ENCODE measurements at regions not wholly inside any gene's neighbourhood (a gene's known extent, or its start where the extent isn't known, plus 50 kb on each side); places are given as distances from the start of the nearest gene placed in this dataset.
"Not testable (repeated sequence)": the region's sequence is repeated elsewhere in the genome, so short reads cannot be mapped to it uniquely, and the experiment has no call there.

DNA sequence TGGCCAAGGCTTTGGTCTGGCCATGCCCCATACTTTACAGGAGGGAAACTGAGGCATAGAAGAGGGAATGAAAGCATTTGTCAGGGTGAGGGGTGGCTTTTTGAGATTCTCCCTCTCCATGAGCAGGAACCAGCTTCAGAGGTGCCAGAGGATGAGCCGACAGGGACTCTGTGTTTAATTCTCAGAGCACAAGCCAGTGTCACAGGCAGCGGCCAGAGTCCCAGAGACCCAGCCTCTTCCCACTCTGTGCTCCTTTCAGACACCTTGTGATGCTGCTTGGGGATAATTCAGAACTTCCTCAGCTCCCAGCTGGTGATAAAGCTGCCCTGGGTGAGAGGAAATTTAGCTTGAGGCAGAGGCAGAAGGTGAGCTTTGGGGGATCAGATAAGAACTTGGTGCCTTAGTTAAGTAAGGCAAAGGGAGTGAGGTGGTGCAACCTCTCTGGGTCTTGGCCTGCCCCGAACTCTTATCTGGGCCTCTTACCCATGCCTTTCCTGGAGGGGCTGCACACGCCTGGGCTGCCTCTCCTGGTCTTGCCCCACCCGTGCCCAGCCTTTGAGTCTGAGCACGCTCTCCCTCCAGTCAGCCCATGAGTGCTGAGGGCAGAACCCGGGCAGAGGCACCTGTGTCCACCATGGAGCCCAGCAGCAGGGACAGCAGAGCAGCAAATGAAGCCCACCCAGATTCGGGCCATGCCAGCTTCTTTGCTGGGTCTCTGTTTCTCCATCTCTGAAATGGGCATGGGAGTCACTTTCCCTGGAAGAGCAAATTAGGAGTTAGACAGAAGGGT lies 175.6 kb upstream of the C1orf174 start:
- H3K27ac ChIP-seq (ENCODE audit: low read depth in 2 of 2, low read length in 2 of 2): no peak overlapping the region
- H3K9me3 ChIP-seq (ENCODE audit: control insufficient read depth in 2 of 2, low read length in 2 of 2): no peaks in the 10 kb centered on the region
- no peak overlapping the region for H3K4me3 ChIP-seq (ENCODE audit: low read length in 2 of 2)
- no peak overlapping the region for H3K9ac ChIP-seq (ENCODE audit: low read depth in 1 of 2, low read length in 2 of 2)
- H3K36me3 ChIP-seq (ENCODE audit: control insufficient read depth in 2 of 2, insufficient read depth in 2 of 2, low read length in 2 of 2): no peaks in the 10 kb centered on the region
- no peaks in the 10 kb centered on the region for H3K4me1 ChIP-seq (ENCODE audit: control insufficient read depth in 2 of 2, insufficient read depth in 2 of 2, low read length in 2 of 2)
- no peaks in the 10 kb centered on the region for H3K27me3 ChIP-seq (ENCODE audit: control insufficient read depth in 2 of 2, insufficient read depth in 2 of 2, low read length in 2 of 2)

GRCh38 chr1:4076346-4076745 lies 176.3 kb upstream of the C1orf174 start:
- H3K4me1 ChIP-seq (ENCODE audit: control insufficient read depth in 2 of 2, insufficient read depth in 2 of 2, low read length in 2 of 2): no peaks in the 10 kb centered on the region
- no peaks in the 10 kb centered on the region for H3K36me3 ChIP-seq (ENCODE audit: control insufficient read depth in 2 of 2, insufficient read depth in 2 of 2, low read length in 2 of 2)
- H3K9me3 ChIP-seq (ENCODE audit: control insufficient read depth in 2 of 2, low read length in 2 of 2): no peaks in the 10 kb centered on the region
- no peak overlapping the region for H3K27ac ChIP-seq (ENCODE audit: low read depth in 2 of 2, low read length in 2 of 2)
- no peaks in the 10 kb centered on the region for H3K27me3 ChIP-seq (ENCODE audit: control insufficient read depth in 2 of 2, insufficient read depth in 2 of 2, low read length in 2 of 2)
- H3K9ac ChIP-seq (ENCODE audit: low read depth in 1 of 2, low read length in 2 of 2): no peak overlapping the region
- H3K4me3 ChIP-seq (ENCODE audit: low read length in 2 of 2): no peak overlapping the region

DNA sequence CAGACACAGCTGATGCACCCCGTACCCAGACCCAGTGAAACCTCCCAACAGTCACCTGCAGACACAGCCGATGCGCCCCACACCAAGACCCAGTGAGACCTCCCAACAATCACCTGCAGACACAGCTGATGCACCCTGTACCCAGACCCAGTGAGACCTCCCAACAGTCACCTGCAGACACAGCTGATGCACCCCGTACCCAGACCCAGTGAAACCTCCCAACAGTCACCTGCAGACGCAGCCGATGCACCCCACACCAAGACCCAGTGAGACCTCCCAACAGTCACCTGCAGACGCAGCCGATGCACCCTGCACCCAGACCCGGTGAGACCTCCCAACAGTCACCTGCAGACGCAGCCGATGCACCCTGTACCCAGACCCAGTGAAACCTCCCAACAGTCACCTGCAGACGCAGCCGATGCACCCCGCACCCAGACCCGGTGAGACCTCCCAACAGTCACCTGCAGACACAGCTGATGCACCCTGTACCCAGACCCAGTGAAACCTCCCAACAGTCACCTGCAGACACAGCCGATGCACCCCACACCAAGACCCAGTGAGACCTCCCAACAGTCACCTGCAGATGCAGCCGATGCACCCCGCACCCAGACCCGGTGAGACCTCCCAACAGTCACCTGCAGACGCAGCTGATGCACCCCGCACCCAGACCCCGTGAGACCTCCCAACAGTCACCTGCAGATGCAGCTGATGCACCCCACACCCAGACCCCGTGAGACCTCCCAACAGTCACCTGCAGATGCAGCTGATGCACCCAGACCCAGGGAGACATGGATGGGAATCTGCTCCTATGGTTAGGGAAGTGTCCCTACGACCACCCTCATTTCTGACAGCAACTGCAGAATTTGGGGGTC lies 178.3 kb upstream of the C1orf174 start:
- H3K36me3 ChIP-seq (ENCODE audit: control insufficient read depth in 2 of 2, insufficient read depth in 2 of 2, low read length in 2 of 2); H3K4me3 ChIP-seq (ENCODE audit: low read length in 2 of 2); H3K9me3 ChIP-seq (ENCODE audit: control insufficient read depth in 2 of 2, low read length in 2 of 2); H3K9ac ChIP-seq (ENCODE audit: low read depth in 1 of 2, low read length in 2 of 2); H3K4me1 ChIP-seq (ENCODE audit: control insufficient read depth in 2 of 2, insufficient read depth in 2 of 2, low read length in 2 of 2); H3K27me3 ChIP-seq (ENCODE audit: control insufficient read depth in 2 of 2, insufficient read depth in 2 of 2, low read length in 2 of 2); H3K27ac ChIP-seq (ENCODE audit: low read depth in 2 of 2, low read length in 2 of 2): not testable (repeated sequence)

DNA sequence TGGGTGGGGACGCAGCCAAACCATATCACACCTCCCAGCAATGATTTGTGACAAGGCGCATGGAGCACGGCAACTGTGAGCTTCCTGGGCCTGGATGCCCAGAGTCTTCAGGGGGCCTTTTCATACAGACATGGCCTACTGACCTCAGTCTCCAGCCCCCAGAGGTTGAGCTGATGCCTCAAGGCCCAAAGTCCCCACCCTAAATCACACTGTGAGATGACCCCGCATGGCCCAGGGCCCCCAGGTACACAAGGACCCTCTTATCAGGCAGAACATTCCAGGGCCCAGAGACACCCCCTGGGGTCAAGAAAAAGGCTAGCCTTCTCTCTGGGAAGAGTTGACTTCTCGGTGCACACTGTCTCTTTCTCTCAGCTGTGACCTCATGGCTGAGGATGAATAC lies 179.7 kb upstream of the C1orf174 start:
- Histone ChIP-seq H3K36me3 (ENCODE audit: control insufficient read depth in 2 of 2, insufficient read depth in 2 of 2, low read length in 2 of 2) (no peaks in the 10 kb centered on the region), H3K27me3 (ENCODE audit: control insufficient read depth in 2 of 2, insufficient read depth in 2 of 2, low read length in 2 of 2) (no peaks in the 10 kb centered on the region), H3K4me3 (ENCODE audit: low read length in 2 of 2) (no peak overlapping the region), H3K9ac (ENCODE audit: low read depth in 1 of 2, low read length in 2 of 2) (no peak overlapping the region), H3K9me3 (ENCODE audit: control insufficient read depth in 2 of 2, low read length in 2 of 2) (no peaks in the 10 kb centered on the region), H3K4me1 (ENCODE audit: control insufficient read depth in 2 of 2, insufficient read depth in 2 of 2, low read length in 2 of 2) (no peaks in the 10 kb centered on the region), H3K27ac (ENCODE audit: low read depth in 2 of 2, low read length in 2 of 2) (no peak overlapping the region)

GRCh38 chr1:4081806-4082711 lies 182.0 kb upstream of the C1orf174 start:
- H3K27me3 ChIP-seq (ENCODE audit: control insufficient read depth in 2 of 2, insufficient read depth in 2 of 2, low read length in 2 of 2): no peaks in the 10 kb centered on the region
- H3K4me1 ChIP-seq (ENCODE audit: control insufficient read depth in 2 of 2, insufficient read depth in 2 of 2, low read length in 2 of 2): no peaks in the 10 kb centered on the region
- H3K9ac ChIP-seq (ENCODE audit: low read depth in 1 of 2, low read length in 2 of 2): no peak overlapping the region
- H3K27ac ChIP-seq (ENCODE audit: low read depth in 2 of 2, low read length in 2 of 2): no peak overlapping the region
- H3K36me3 ChIP-seq (ENCODE audit: control insufficient read depth in 2 of 2, insufficient read depth in 2 of 2, low read length in 2 of 2): no peaks in the 10 kb centered on the region
- no peaks in the 10 kb centered on the region for H3K9me3 ChIP-seq (ENCODE audit: control insufficient read depth in 2 of 2, low read length in 2 of 2)
- H3K4me3 ChIP-seq (ENCODE audit: low read length in 2 of 2): no peak overlapping the region

DNA sequence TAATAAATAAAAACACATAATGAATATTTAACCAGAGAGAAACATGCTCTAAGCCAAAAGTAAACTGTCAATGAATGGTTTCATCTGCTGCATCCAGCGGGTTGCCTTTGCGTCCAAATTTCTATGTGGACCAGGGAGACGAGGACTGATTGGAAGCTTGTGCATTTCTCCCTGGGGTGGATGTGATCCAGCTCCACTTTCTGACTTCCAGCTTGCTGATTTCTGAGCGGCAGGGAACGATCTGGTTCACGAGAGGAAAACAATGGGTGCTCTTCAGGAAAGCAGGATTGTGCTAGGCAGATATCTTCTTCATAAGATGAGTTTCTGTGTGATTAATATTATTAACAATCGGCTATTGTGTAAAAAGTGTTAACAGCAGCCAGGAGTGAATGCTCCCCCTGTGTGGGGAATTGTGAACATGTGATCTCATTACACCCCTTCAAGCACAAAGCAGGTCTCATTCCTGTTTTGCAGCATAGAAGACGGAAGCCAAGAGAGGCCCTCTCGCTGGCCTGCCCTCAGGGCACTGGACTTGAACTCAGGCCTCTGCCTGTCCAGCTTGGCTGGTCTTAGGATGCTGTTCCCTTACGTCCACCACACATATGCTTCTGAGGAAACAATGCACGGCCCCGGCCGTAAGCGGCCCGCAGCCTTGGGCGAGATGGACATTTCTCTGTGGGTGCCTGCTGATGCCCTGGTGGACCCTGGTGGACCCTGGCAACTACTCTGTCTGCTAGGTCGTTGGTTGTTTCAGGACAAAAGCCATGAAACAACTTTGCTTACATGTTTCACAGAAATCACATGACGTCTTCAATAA lies 183.4 kb upstream of the C1orf174 start:
- Histone ChIP-seq H3K27me3 (ENCODE audit: control insufficient read depth in 2 of 2, insufficient read depth in 2 of 2, low read length in 2 of 2) (no peaks in the 10 kb centered on the region), H3K4me1 (ENCODE audit: control insufficient read depth in 2 of 2, insufficient read depth in 2 of 2, low read length in 2 of 2) (no peaks in the 10 kb centered on the region), H3K36me3 (ENCODE audit: control insufficient read depth in 2 of 2, insufficient read depth in 2 of 2, low read length in 2 of 2) (no peaks in the 10 kb centered on the region), H3K27ac (ENCODE audit: low read depth in 2 of 2, low read length in 2 of 2) (no peak overlapping the region), H3K4me3 (ENCODE audit: low read length in 2 of 2) (no peak overlapping the region), H3K9ac (ENCODE audit: low read depth in 1 of 2, low read length in 2 of 2) (no peak overlapping the region), H3K9me3 (ENCODE audit: control insufficient read depth in 2 of 2, low read length in 2 of 2) (no peaks in the 10 kb centered on the region)

GRCh38 chr1:4084048-4084431 lies 184.0 kb upstream of the C1orf174 start:
- Histone ChIP-seq H3K27ac (ENCODE audit: low read depth in 2 of 2, low read length in 2 of 2) (no peak overlapping the region), H3K36me3 (ENCODE audit: control insufficient read depth in 2 of 2, insufficient read depth in 2 of 2, low read length in 2 of 2) (no peaks in the 10 kb centered on the region), H3K9ac (ENCODE audit: low read depth in 1 of 2, low read length in 2 of 2) (no peak overlapping the region), H3K4me3 (ENCODE audit: low read length in 2 of 2) (no peak overlapping the region), H3K4me1 (ENCODE audit: control insufficient read depth in 2 of 2, insufficient read depth in 2 of 2, low read length in 2 of 2) (no peaks in the 10 kb centered on the region), H3K27me3 (ENCODE audit: control insufficient read depth in 2 of 2, insufficient read depth in 2 of 2, low read length in 2 of 2) (no peaks in the 10 kb centered on the region), H3K9me3 (ENCODE audit: control insufficient read depth in 2 of 2, low read length in 2 of 2) (no peaks in the 10 kb centered on the region)

- no peaks in the 10 kb centered on the region for H3K27me3 ChIP-seq (ENCODE audit: control insufficient read depth in 2 of 2, insufficient read depth in 2 of 2, low read length in 2 of 2)
- H3K4me1 ChIP-seq (ENCODE audit: control insufficient read depth in 2 of 2, insufficient read depth in 2 of 2, low read length in 2 of 2): no peaks in the 10 kb centered on the region
- no peak overlapping the region for H3K9ac ChIP-seq (ENCODE audit: low read depth in 1 of 2, low read length in 2 of 2)
- no peaks in the 10 kb centered on the region for H3K9me3 ChIP-seq (ENCODE audit: control insufficient read depth in 2 of 2, low read length in 2 of 2)
- H3K4me3 ChIP-seq (ENCODE audit: low read length in 2 of 2): no peak overlapping the region
- no peak overlapping the region for H3K27ac ChIP-seq (ENCODE audit: low read depth in 2 of 2, low read length in 2 of 2)
- H3K36me3 ChIP-seq (ENCODE audit: control insufficient read depth in 2 of 2, insufficient read depth in 2 of 2, low read length in 2 of 2): no peaks in the 10 kb centered on the region
Measured at GRCh38 chr1:4084446-4084845, 184.4 kb upstream of the C1orf174 start.

DNA sequence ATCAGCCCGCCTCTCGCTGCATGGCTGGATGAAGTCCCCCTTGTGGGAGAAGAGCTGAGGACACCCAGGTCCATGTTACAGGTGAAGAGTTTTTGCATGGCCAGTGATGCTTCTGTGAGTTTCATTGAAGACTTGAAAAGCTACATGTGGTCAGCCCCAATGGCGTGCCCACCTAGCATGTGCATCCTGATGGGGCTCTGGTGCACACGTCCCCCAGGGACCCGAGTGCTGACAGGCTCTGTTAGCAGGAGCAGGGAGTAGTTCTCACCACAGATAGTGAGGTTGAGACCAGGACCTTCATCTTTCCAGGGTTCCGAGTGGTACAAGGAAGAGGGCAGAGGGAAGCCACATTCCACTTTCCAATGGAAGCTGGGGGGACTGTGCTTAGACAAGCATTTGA lies 184.8 kb upstream of the C1orf174 start:
- Histone ChIP-seq H3K36me3 (ENCODE audit: control insufficient read depth in 2 of 2, insufficient read depth in 2 of 2, low read length in 2 of 2) (no peaks in the 10 kb centered on the region), H3K27ac (ENCODE audit: low read depth in 2 of 2, low read length in 2 of 2) (no peak overlapping the region), H3K9me3 (ENCODE audit: control insufficient read depth in 2 of 2, low read length in 2 of 2) (no peaks in the 10 kb centered on the region), H3K9ac (ENCODE audit: low read depth in 1 of 2, low read length in 2 of 2) (no peak overlapping the region), H3K4me3 (ENCODE audit: low read length in 2 of 2) (no peak overlapping the region), H3K4me1 (ENCODE audit: control insufficient read depth in 2 of 2, insufficient read depth in 2 of 2, low read length in 2 of 2) (no peaks in the 10 kb centered on the region), H3K27me3 (ENCODE audit: control insufficient read depth in 2 of 2, insufficient read depth in 2 of 2, low read length in 2 of 2) (no peaks in the 10 kb centered on the region)
